ENCODE measurements at regions not wholly inside any gene's neighbourhood (a gene's known extent, or its start where the extent isn't known, plus 50 kb on each side); places are given as distances from the start of the nearest gene placed in this dataset.

DNA sequence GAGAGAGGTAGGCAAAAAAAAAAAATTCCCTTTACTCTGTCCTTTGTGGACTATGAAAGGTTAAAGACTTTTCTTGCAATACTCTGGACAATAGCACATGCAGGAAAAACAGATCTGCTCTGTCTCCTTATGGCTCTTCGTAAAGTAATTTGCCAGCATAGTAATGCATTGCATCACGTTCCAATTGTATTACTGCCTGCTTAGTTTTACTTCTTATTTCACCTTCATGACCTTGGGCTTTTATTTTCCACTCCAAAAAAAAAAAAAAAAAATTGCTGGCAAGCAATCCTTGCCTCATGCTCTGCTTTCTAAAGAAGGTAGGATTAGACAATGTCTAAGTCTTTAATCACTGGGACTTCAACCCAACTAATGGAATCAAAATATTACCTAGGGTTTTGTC, 1802.7 kb downstream of the SUCLG1 start:
- Histone ChIP-seq H3K4me3 (ENCODE audit: low read depth in 1 of 2, low read length in 2 of 2) (no peak overlapping the region), H3K36me3 (ENCODE audit: control insufficient read depth in 1 of 2, insufficient read depth in 2 of 2, low read length in 2 of 2) (no peaks in the 10 kb centered on the region), H3K27ac (ENCODE audit: low read length) (no peak overlapping the region), H3K27me3 (ENCODE audit: low read depth, low read length) (no peaks in the 10 kb centered on the region), H3K4me1 (ENCODE audit: control insufficient read depth in 1 of 2, insufficient read depth in 2 of 2, low read length in 2 of 2) (peaks cover 0 to 4% of the 10 kb centered on the region in 2 donors), H3K9me3 (ENCODE audit: control insufficient read depth in 1 of 2, low read length in 2 of 2) (no peaks in the 10 kb centered on the region)

DNA sequence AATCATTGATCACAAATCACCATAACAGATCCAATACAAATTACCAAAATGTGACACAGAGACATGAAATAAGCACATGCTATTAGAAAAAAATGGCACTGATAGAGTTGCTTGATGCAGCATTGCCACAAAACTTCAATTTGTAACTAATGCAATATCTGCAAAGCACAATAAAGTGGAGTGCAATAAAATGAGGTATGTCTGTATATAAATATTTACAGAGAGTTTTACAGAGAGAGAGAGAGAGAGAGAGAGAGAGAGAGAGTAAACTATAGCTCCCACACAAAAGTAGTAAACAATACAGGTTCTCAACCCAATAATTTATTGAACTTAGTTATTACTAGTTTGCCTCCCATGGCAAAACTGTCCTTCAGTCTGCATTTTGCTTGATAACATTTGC, 1807.0 kb downstream of the SUCLG1 start:
- no peak overlapping the region for H3K4me3 ChIP-seq (ENCODE audit: low read depth in 1 of 2, low read length in 2 of 2)
- no peak overlapping the region for H3K27ac ChIP-seq (ENCODE audit: low read length)
- peaks cover 0 to 2% of the 10 kb centered on the region in 2 donors for H3K4me1 ChIP-seq (ENCODE audit: control insufficient read depth in 1 of 2, insufficient read depth in 2 of 2, low read length in 2 of 2)
- peaks cover 0 to 3% of the 10 kb centered on the region in 2 donors for H3K9me3 ChIP-seq (ENCODE audit: control insufficient read depth in 1 of 2, low read length in 2 of 2)
- no peaks in the 10 kb centered on the region for H3K36me3 ChIP-seq (ENCODE audit: control insufficient read depth in 1 of 2, insufficient read depth in 2 of 2, low read length in 2 of 2)
- H3K27me3 ChIP-seq (ENCODE audit: low read depth, low read length): no peaks in the 10 kb centered on the region

DNA sequence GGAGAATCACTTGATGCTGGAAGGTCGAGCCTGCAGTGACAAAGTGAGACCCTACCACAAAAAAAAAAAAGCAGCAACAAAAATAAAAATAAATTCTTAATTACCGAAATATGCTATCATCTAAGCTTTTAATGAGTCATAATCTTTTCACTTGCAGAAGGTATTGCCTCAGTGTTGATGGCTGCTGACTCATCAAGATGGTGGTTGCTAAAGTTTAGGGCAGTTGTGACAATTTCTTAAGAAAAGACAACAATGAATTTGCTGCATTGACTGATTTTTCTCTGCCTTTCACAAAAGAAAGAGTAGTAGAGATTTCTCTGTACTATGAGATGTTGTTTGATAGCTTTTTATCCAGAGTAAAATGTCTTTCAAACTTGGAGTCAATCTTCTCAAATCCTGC, 1809.0 kb downstream of the SUCLG1 start:
- Histone ChIP-seq H3K9me3 (ENCODE audit: control insufficient read depth in 1 of 2, low read length in 2 of 2) (peaks cover 0 to 3% of the 10 kb centered on the region in 2 donors), H3K36me3 (ENCODE audit: control insufficient read depth in 1 of 2, insufficient read depth in 2 of 2, low read length in 2 of 2) (no peaks in the 10 kb centered on the region), H3K4me3 (ENCODE audit: low read depth in 1 of 2, low read length in 2 of 2) (no peak overlapping the region), H3K27me3 (ENCODE audit: low read depth, low read length) (no peaks in the 10 kb centered on the region), H3K27ac (ENCODE audit: low read length) (no peak overlapping the region), H3K4me1 (ENCODE audit: control insufficient read depth in 1 of 2, insufficient read depth in 2 of 2, low read length in 2 of 2) (no peaks in the 10 kb centered on the region)

- Histone ChIP-seq H3K4me3 (ENCODE audit: low read depth in 1 of 2, low read length in 2 of 2) (no peak overlapping the region), H3K4me1 (ENCODE audit: control insufficient read depth in 1 of 2, insufficient read depth in 2 of 2, low read length in 2 of 2) (no peaks in the 10 kb centered on the region), H3K27ac (ENCODE audit: low read length) (no peak overlapping the region), H3K27me3 (ENCODE audit: low read depth, low read length) (no peaks in the 10 kb centered on the region), H3K9me3 (ENCODE audit: control insufficient read depth in 1 of 2, low read length in 2 of 2) (no peaks in the 10 kb centered on the region), H3K36me3 (ENCODE audit: control insufficient read depth in 1 of 2, insufficient read depth in 2 of 2, low read length in 2 of 2) (no peaks in the 10 kb centered on the region)
These were observed 1817.4 kb downstream of the SUCLG1 start for GRCh38 chr2:82641598-82642180.

DNA sequence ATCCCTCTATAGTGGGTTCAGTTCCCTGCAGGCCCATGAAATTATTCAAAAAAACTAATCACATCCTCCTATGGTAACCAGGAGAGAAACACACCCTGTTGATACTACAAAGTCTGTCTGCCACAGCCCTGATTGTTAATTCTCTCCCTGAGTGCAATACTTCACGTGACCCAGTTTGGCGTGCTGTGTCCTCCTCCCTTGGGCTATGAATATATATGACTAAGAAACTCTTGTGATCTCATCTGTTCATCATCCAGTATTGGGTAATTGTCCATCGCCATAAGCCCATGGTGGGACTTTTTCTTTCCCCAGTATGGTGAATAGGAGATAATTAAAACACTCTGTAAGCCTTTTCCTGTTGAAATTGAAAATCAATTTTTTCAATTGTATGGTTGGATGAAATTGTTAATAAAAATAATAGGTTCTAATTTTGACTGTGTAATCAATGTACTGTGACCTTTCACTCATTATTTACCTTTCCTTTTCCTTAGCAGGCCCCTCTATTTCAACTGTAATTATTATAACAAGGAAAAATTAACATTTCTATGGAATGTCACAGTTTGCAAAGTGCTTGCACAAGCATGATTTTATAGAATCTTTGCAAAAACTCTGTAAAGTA, 1822.6 kb downstream of the SUCLG1 start:
- no peaks in the 10 kb centered on the region for H3K36me3 ChIP-seq (ENCODE audit: control insufficient read depth in 1 of 2, insufficient read depth in 2 of 2, low read length in 2 of 2)
- H3K4me3 ChIP-seq (ENCODE audit: low read depth in 1 of 2, low read length in 2 of 2): no peak overlapping the region
- H3K9me3 ChIP-seq (ENCODE audit: control insufficient read depth in 1 of 2, low read length in 2 of 2): peaks cover 0 to 2% of the 10 kb centered on the region in 2 donors
- H3K4me1 ChIP-seq (ENCODE audit: control insufficient read depth in 1 of 2, insufficient read depth in 2 of 2, low read length in 2 of 2): no peaks in the 10 kb centered on the region
- no peaks in the 10 kb centered on the region for H3K27me3 ChIP-seq (ENCODE audit: low read depth, low read length)
- H3K27ac ChIP-seq (ENCODE audit: low read length): no peak overlapping the region

DNA sequence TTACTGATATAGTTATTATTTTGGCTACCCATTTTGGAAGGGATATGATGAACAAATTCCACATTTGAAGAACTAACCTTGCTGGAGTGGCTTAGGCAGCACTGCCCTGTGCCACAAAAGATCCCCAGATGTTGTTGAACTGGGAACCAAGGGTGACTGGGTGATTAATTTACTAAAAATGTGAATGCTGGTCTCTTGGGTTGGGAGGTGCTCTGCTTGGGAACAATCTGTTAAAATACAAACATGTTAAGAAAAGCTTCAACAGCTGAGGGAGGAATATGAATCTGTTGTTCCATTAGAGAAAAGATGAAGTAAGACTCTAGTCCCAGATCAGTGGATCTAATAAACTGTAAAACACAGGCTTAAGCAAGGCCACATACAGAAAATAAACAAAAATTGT, 1860.1 kb downstream of the SUCLG1 start:
- H3K27ac ChIP-seq (ENCODE audit: low read length): no peak overlapping the region

DNA sequence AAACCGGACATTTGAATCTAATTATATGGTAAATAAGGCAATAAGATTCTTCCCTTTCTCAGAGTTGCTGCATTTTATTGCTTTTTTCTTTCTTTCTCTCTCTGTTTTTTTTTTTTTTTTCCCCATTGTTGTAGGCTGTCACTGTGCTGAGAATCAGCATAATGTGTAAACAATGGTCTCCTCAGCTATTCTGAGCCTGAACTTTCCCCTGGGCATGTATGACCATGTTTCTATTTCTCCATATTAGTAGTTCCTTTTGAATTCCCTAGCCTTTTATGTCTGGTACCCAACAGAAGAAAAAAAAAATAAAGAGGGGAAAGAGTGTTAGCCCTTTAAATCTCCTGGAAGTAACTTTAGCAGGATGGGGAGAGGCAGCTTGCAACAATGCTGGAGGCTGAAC, 1862.5 kb downstream of the SUCLG1 start:
- Histone ChIP-seq H3K27ac (ENCODE audit: low read length) (no peak overlapping the region), H3K4me1 (ENCODE audit: control insufficient read depth in 1 of 2, insufficient read depth in 2 of 2, low read length in 2 of 2) (no peaks in the 10 kb centered on the region), H3K9me3 (ENCODE audit: control insufficient read depth in 1 of 2, low read length in 2 of 2) (no peaks in the 10 kb centered on the region), H3K36me3 (ENCODE audit: control insufficient read depth in 1 of 2, insufficient read depth in 2 of 2, low read length in 2 of 2) (no peaks in the 10 kb centered on the region), H3K4me3 (ENCODE audit: low read depth in 1 of 2, low read length in 2 of 2) (no peak overlapping the region), H3K27me3 (ENCODE audit: low read depth, low read length) (no peaks in the 10 kb centered on the region)

More for the DNA sequence above, 1860.1 kb downstream of the SUCLG1 start:
- Histone ChIP-seq H3K4me1 (ENCODE audit: control insufficient read depth in 1 of 2, insufficient read depth in 2 of 2, low read length in 2 of 2) (no peaks in the 10 kb centered on the region), H3K4me3 (ENCODE audit: low read depth in 1 of 2, low read length in 2 of 2) (no peak overlapping the region), H3K9me3 (ENCODE audit: control insufficient read depth in 1 of 2, low read length in 2 of 2) (no peaks in the 10 kb centered on the region), H3K36me3 (ENCODE audit: control insufficient read depth in 1 of 2, insufficient read depth in 2 of 2, low read length in 2 of 2) (no peaks in the 10 kb centered on the region), H3K27me3 (ENCODE audit: low read depth, low read length) (no peaks in the 10 kb centered on the region)

- no peaks in the 10 kb centered on the region for H3K27me3 ChIP-seq (ENCODE audit: low read depth, low read length)
- H3K9me3 ChIP-seq (ENCODE audit: control insufficient read depth in 1 of 2, low read length in 2 of 2): no peaks in the 10 kb centered on the region
- H3K4me3 ChIP-seq (ENCODE audit: low read depth in 1 of 2, low read length in 2 of 2): no peak overlapping the region
- H3K36me3 ChIP-seq (ENCODE audit: control insufficient read depth in 1 of 2, insufficient read depth in 2 of 2, low read length in 2 of 2): no peaks in the 10 kb centered on the region
- no peaks in the 10 kb centered on the region for H3K4me1 ChIP-seq (ENCODE audit: control insufficient read depth in 1 of 2, insufficient read depth in 2 of 2, low read length in 2 of 2)
- H3K27ac ChIP-seq (ENCODE audit: low read length): no peak overlapping the region
These were observed 1867.4 kb downstream of the SUCLG1 start for GRCh38 chr2:82591718-82592117.

- Histone ChIP-seq H3K4me1 (ENCODE audit: control insufficient read depth in 1 of 2, insufficient read depth in 2 of 2, low read length in 2 of 2) (no peaks in the 10 kb centered on the region), H3K4me3 (ENCODE audit: low read depth in 1 of 2, low read length in 2 of 2) (no peak overlapping the region), H3K27me3 (ENCODE audit: low read depth, low read length) (no peaks in the 10 kb centered on the region), H3K9me3 (ENCODE audit: control insufficient read depth in 1 of 2, low read length in 2 of 2) (peaks cover 0 to 6% of the 10 kb centered on the region in 2 donors), H3K27ac (ENCODE audit: low read length) (no peak overlapping the region), H3K36me3 (ENCODE audit: control insufficient read depth in 1 of 2, insufficient read depth in 2 of 2, low read length in 2 of 2) (no peaks in the 10 kb centered on the region)
These were observed 1882.4 kb downstream of the SUCLG1 start for GRCh38 chr2:82576656-82577055.

DNA sequence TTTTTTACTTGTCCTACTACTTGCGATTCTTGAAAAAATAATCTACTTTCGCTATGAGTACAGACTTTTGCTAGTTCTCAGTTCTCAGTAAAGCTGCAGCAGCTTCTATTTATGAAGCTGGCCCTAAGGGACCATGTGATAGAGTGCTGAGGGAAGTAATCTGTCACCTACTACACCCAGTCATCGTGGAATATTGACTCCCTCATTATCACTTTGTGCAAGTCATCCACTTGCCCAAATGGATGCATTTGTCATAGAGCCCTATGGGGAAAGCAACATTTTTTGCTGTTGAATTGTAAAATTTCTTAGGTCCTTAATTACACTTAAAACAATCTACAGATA, 1919.8 kb downstream of the SUCLG1 start:
- H3K36me3 ChIP-seq (ENCODE audit: control insufficient read depth in 1 of 2, insufficient read depth in 2 of 2, low read length in 2 of 2): no peaks in the 10 kb centered on the region
- H3K4me3 ChIP-seq (ENCODE audit: low read depth in 1 of 2, low read length in 2 of 2): no peak overlapping the region
- no peak overlapping the region for H3K27ac ChIP-seq (ENCODE audit: low read length)
- peaks cover 0 to 7% of the 10 kb centered on the region in 2 donors for H3K4me1 ChIP-seq (ENCODE audit: control insufficient read depth in 1 of 2, insufficient read depth in 2 of 2, low read length in 2 of 2)
- no peaks in the 10 kb centered on the region for H3K27me3 ChIP-seq (ENCODE audit: low read depth, low read length)
- H3K9me3 ChIP-seq (ENCODE audit: control insufficient read depth in 1 of 2, low read length in 2 of 2): no peaks in the 10 kb centered on the region

DNA sequence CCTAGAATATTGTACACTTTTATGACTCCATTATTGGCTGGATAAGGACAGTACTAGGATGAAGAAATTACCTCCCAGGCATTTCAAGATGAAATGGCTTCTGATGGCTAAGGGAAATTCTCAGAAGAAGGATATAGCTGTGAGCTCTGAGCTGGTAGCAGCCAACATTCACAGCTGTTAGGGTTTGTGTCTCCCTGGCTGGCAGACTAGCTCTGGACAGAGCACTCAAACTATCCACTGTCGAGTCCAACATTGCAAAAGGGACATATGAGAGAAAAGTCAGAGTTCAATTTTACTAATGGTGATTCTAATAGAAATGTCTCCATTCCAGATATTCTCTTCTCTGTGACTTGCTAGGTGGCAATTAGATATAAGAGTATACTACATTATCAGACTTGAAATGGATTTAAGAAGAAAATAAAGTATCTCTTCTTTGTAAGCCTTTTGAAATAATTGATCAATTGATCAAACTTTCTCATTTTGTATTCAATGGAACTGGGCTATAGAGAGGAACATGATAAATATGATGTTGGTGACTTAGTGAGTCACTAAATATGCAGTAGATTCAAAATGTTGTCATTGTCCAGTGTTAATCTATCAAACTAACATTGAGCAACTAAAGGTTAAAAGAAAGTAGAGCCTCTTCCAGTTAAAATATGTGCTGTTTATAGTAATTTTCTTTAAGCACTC, 1920.3 kb downstream of the SUCLG1 start:
- Histone ChIP-seq H3K36me3 (ENCODE audit: control insufficient read depth in 1 of 2, insufficient read depth in 2 of 2, low read length in 2 of 2) (no peaks in the 10 kb centered on the region), H3K27me3 (ENCODE audit: low read depth, low read length) (no peaks in the 10 kb centered on the region), H3K4me1 (ENCODE audit: control insufficient read depth in 1 of 2, insufficient read depth in 2 of 2, low read length in 2 of 2) (peaks cover 0 to 2% of the 10 kb centered on the region in 2 donors), H3K4me3 (ENCODE audit: low read depth in 1 of 2, low read length in 2 of 2) (no peak overlapping the region), H3K9me3 (ENCODE audit: control insufficient read depth in 1 of 2, low read length in 2 of 2) (no peaks in the 10 kb centered on the region), H3K27ac (ENCODE audit: low read length) (no peak overlapping the region)

Measured in muscle layer of duodenum (tissue), 2 donors.